Left lung (tissue), 4 donors: ENCODE measurements at regions not wholly inside any gene's neighbourhood (a gene's known extent, or its start where the extent isn't known, plus 50 kb on each side); places are given as distances from the start of the nearest gene placed in this dataset.
"Not testable (repeated sequence)": the region's sequence is repeated elsewhere in the genome, so short reads cannot be mapped to it uniquely, and the experiment has no call there.

ENCODE experiments used
- ATAC-seq: fragments of 200-7000 bp; cut with Tn5 transposase; one replicate; pipeline ENCODE4 v1.9.1; 2020; ENCODE audit warnings: moderate library complexity
- DNase-seq, 4 donors: peaks; one replicate each; pipeline ENCODE4 v3.0.0-alpha.2; 2013 to 2020
- H3K27ac ChIP-seq, 2 donors: fragments of 200-600 bp; sonication (generic) in 1 of 2; one replicate each; pipeline versions ENCODE4 v1.5.0 to v1.8.0; 2020 to 2021
- H3K27me3 ChIP-seq, 2 donors: fragments of 200-600 bp; sonication (generic) in 1 of 2; one replicate each; pipeline versions ENCODE4 v1.5.0 to v1.8.0; 2020 to 2021
- H3K36me3 ChIP-seq, 2 donors: fragments of 200-600 bp; sonication (generic) in 1 of 2; one replicate each; pipeline versions ENCODE4 v1.5.0 to v1.8.0; 2020 to 2021
- H3K4me1 ChIP-seq, 2 donors: fragments of 200-600 bp; one replicate each; pipeline ENCODE4 v1.8.0; 2021
- H3K4me3 ChIP-seq, 2 donors: fragments of 200-600 bp; sonication (generic) in 1 of 2; one replicate each; pipeline versions ENCODE4 v1.5.0 to v1.8.0; 2020 to 2021; ENCODE audit warnings: mild to moderate bottlenecking in 1 of 2
- H3K9me3 ChIP-seq, 2 donors: fragments of 200-600 bp; sonication (generic) in 1 of 2; one replicate each; pipeline versions ENCODE4 v1.5.0 to v1.8.0; 2020 to 2021
- intact Hi-C, 2 donors: fragments of 100-400 bp; cut with DNase I; formaldehyde crosslinking; loops; one replicate each; pipeline versions ENCODE4 v1.11.2 to v1.14.2; 2022
- TF ChIP-seq, protein P1 (sequence below), 2 donors: fragments of 200-600 bp; sonication (generic) in 1 of 2; IDR thresholded peaks; one replicate each; pipeline versions ENCODE4 v1.5.0 to v1.8.0; 2021; ENCODE audit warnings: antibody characterized with exemption in 2 of 2
- donor health status: DM: no; HTN: yes; CAD: no.
- donor health status: DM: no; HTN: no; CAD: no.

GRCh38 chr3:99317201-99317600 lies 321.2 kb upstream of the COL8A1 start:
- no peaks in the 10 kb centered on the region for H3K36me3 ChIP-seq
- TF ChIP-seq, protein P1, sequence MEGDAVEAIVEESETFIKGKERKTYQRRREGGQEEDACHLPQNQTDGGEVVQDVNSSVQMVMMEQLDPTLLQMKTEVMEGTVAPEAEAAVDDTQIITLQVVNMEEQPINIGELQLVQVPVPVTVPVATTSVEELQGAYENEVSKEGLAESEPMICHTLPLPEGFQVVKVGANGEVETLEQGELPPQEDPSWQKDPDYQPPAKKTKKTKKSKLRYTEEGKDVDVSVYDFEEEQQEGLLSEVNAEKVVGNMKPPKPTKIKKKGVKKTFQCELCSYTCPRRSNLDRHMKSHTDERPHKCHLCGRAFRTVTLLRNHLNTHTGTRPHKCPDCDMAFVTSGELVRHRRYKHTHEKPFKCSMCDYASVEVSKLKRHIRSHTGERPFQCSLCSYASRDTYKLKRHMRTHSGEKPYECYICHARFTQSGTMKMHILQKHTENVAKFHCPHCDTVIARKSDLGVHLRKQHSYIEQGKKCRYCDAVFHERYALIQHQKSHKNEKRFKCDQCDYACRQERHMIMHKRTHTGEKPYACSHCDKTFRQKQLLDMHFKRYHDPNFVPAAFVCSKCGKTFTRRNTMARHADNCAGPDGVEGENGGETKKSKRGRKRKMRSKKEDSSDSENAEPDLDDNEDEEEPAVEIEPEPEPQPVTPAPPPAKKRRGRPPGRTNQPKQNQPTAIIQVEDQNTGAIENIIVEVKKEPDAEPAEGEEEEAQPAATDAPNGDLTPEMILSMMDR (IDR thresholded peaks at IDR 0.05), result no peak
- peaks cover 0 to under 1% of the 10 kb centered on the region in 2 donors for H3K9me3 ChIP-seq
- H3K4me3 ChIP-seq, result no peak overlapping the region
- no peaks in the 10 kb centered on the region for H3K4me1 ChIP-seq
- intact Hi-C loops, result no loop called here
- H3K27me3 ChIP-seq, result no peaks in the 10 kb centered on the region
- ATAC-seq (no peak), DNase-seq (peak in 1 of 4 donors; percentile 44)
- peak overlapping the region in 1 of 2 donors; percentile 45 for H3K27ac ChIP-seq

DNA sequence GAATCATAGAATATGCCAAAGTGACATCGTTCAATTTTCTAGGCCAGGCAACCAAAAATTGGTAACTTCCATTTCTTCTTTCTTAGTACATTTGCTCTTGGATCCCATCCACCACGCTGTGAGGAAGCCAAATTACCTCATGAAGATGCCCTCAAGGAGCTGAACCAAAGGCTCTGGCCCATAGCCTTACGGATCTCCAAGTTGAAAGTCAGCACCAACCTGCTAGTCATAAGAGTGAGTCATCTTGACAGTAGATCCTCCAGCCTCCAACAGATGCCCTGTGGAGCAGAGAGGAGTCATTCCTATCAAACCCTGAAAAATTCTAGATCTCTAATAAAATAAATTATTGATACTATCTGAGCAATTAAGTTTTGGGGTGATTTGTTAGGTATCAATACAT lies 322.5 kb upstream of the COL8A1 start:
- H3K27me3 ChIP-seq, result no peaks in the 10 kb centered on the region
- no peak overlapping the region for H3K4me3 ChIP-seq
- DNase-seq (no peak), ATAC-seq (no peak)
- TF ChIP-seq, protein P1 (IDR thresholded peaks at IDR 0.05), result no peak
- H3K36me3 ChIP-seq, result no peaks in the 10 kb centered on the region
- H3K9me3 ChIP-seq, result peaks cover 0 to 12% of the 10 kb centered on the region in 2 donors
- H3K27ac ChIP-seq, result no peak overlapping the region
- no peaks in the 10 kb centered on the region for H3K4me1 ChIP-seq
- intact Hi-C loops, result no loop called here

GRCh38 chr3:99313485-99313884 lies 324.9 kb upstream of the COL8A1 start:
- Histone ChIP-seq H3K4me1 (no peaks in the 10 kb centered on the region), H3K27me3 (no peaks in the 10 kb centered on the region), H3K4me3 (no peak overlapping the region), H3K36me3 (no peaks in the 10 kb centered on the region), H3K27ac (no peak overlapping the region), H3K9me3 (peaks cover 0 to 26% of the 10 kb centered on the region in 2 donors)
- DNase-seq (no peak), ATAC-seq (no peak)
- TF ChIP-seq, protein P1 (IDR thresholded peaks at IDR 0.05), result no peak
- intact Hi-C loops, result no loop called here

- no peaks in the 10 kb centered on the region for H3K4me1 ChIP-seq
- DNase-seq, result no peak
- H3K36me3 ChIP-seq, result no peaks in the 10 kb centered on the region
Observed at GRCh38 chr3:99298661-99299060, 339.7 kb upstream of the COL8A1 start.

DNA sequence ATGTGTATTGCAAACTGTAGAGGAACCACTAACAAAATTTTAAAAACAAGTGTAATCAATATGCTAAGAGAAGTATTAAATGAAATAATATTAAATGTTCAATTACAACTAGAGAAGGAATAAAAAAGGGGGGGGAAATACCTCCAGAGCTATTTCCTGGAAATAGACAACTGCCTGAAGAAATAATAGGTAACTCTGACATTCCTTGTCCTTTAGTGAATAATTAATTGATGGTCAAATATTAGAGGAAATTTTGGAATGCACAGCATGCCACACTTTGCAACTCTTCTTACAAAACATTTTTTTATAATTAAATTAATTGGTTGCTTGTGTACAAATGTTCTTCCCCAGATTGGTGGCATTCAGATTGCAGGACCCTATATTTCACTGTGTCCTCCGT lies 342.6 kb upstream of the COL8A1 start:
- no peaks in the 10 kb centered on the region for H3K4me1 ChIP-seq
- TF ChIP-seq, protein P1 (IDR thresholded peaks at IDR 0.05), result no peak
- H3K27me3 ChIP-seq, result no peaks in the 10 kb centered on the region
- H3K9me3 ChIP-seq, result peaks cover 0 to 9% of the 10 kb centered on the region in 2 donors
- no peak for ATAC-seq
- H3K36me3 ChIP-seq, result no peaks in the 10 kb centered on the region
- intact Hi-C loops, result no loop called here
- H3K4me3 ChIP-seq, result no peak overlapping the region
- DNase-seq, result no peak
- no peak overlapping the region for H3K27ac ChIP-seq

More at GRCh38 chr3:99298661-99299060, 339.7 kb upstream of the COL8A1 start:
- Histone ChIP-seq H3K27ac (no peak overlapping the region), H3K9me3 (peaks cover 0 to 11% of the 10 kb centered on the region in 2 donors), H3K27me3 (no peaks in the 10 kb centered on the region), H3K4me3 (no peak overlapping the region)
- TF ChIP-seq, protein P1 (IDR thresholded peaks at IDR 0.05), result no peak
- no peak for ATAC-seq
- intact Hi-C loops, result no loop called here

GRCh38 chr3:99294092-99294491 lies 344.3 kb upstream of the COL8A1 start:
- H3K27me3 ChIP-seq, H3K9me3 ChIP-seq, ATAC-seq, H3K4me1 ChIP-seq, intact Hi-C loops, H3K27ac ChIP-seq, DNase-seq, H3K4me3 ChIP-seq, H3K36me3 ChIP-seq: not testable (repeated sequence)
